ENCODE measurements at regions not wholly inside any gene's neighbourhood (a gene's known extent, or its start where the extent isn't known, plus 50 kb on each side); places are given as distances from the start of the nearest gene placed in this dataset.

DNA sequence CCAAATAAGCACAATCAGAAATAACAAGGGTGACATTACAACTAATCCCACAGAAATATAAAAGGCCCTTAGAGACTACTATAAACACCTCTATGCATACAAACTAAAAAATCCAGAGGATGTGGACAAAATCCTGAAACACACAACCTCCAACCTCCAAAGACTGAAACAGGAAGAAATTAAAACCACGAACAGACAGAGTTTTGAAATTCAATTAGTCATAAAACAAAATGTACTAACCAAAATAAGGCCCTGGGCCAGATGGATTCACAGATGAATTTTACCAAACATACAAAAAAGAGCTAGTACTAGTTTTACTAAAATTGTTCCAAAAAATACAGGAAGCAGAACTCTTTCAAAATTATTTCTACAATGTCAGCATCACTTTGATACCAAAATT lies 1043.6 kb downstream of the DIPK2A start:
- TF ChIP-seq CEBPB (IDR thresholded peaks at IDR 0.05) (no peak), CREB1 (IDR thresholded peaks at IDR 0.05; ENCODE audit: low read depth) (no peak), TAF1 (IDR thresholded peaks at IDR 0.05; ENCODE audit: low read depth) (no peak)
